OCI-LY3 (cell line): ENCODE measurements at regions not wholly inside any gene's neighbourhood (a gene's known extent, or its start where the extent isn't known, plus 50 kb on each side); places are given as distances from the start of the nearest gene placed in this dataset.

Source experiments
- H2AFZ ChIP-seq: fragments of 200-600, 300-600 bp; shearing (Covaris generic); 2 replicates; pipeline ENCODE4 v1.6.0; 2014; ENCODE audit warnings: antibody characterized with exemption, low read depth, low read length
- H3K27ac ChIP-seq: fragments of 200-600, 300-600 bp; sonication (generic); 2 replicates; pipeline ENCODE4 v1.5.1; 2014; ENCODE audit warnings: mild to moderate bottlenecking, low read length, moderate library complexity, mixed read lengths
- H3K27me3 ChIP-seq: fragments of 200-600, 300-600 bp; sonication (generic); 2 replicates; pipeline ENCODE4 v1.6.1; 2014; ENCODE audit warnings: low read depth, low read length, mixed read lengths
- H3K36me3 ChIP-seq: fragments of 200-600, 300-600 bp; sonication (generic); replicated peaks from 2 replicates; pipeline ENCODE3; 2014; ENCODE audit warnings: low read depth, low read length, mixed read lengths
- H3K4me1 ChIP-seq: fragments of 300-600, 200-600 bp; sonication (generic); 2 replicates; pipeline ENCODE4 v1.6.1; 2014; ENCODE audit warnings: low read length, mixed read lengths
- H3K4me2 ChIP-seq: fragments of 200-600, 300-600 bp; sonication (generic); 2 replicates; pipeline ENCODE4 v1.6.1; 2014; ENCODE audit warnings: low read length, mixed read lengths
- H3K4me3 ChIP-seq: fragments of 300-600, 200-600 bp; sonication (generic); 2 replicates; pipeline ENCODE4 v1.5.1; 2014; ENCODE audit warnings: antibody characterized with exemption, mild to moderate bottlenecking, low read length, moderate library complexity
- H3K79me2 ChIP-seq: fragments of 300-600, 200-600 bp; shearing (Covaris generic); 2 replicates; pipeline ENCODE4 v1.6.1; 2014; ENCODE audit warnings: mild to moderate bottlenecking, low read length, mixed read lengths
- H3K9ac ChIP-seq: fragments of 300-600, 200-600 bp; shearing (Covaris generic); 2 replicates; pipeline ENCODE4 v1.6.0; 2014; ENCODE audit warnings: mild to moderate bottlenecking, low read length, moderate library complexity
- H3K9me3 ChIP-seq: fragments of 200-600, 300-600 bp; shearing (Covaris generic); 2 replicates; pipeline ENCODE4 v1.6.1; 2014; ENCODE audit warnings: low read length, mixed read lengths; ENCODE audit not compliant: insufficient read depth
- H4K20me1 ChIP-seq: fragments of 200-600, 300-600 bp; sonication (generic); 2 replicates; pipeline ENCODE4 v1.6.1; 2016; ENCODE audit warnings: low read length, mixed read lengths; ENCODE audit not compliant: insufficient read depth
- CTCF ChIP-seq: fragments of 200-600, 300-600 bp; sonication (generic); IDR thresholded peaks from 2 replicates; pipeline ENCODE4 v1.5.1; 2014; ENCODE audit warnings: antibody characterized with exemption, low read length, low read depth
- EZH2phosphoT487 ChIP-seq: fragments of 200-600 bp; shearing (Covaris generic); IDR thresholded peaks from 2 replicates; pipeline ENCODE4 v1.6.1; 2018; ENCODE audit warnings: antibody characterized with exemption, mixed run types, low read depth

- Histone ChIP-seq H3K4me3 (no peak overlapping the region), H3K9me3 (no peaks in the 10 kb centered on the region), H3K36me3 (no peaks in the 10 kb centered on the region), H4K20me1 (no peaks in the 10 kb centered on the region), H3K27me3 (no peaks in the 10 kb centered on the region), H2AFZ (no peak overlapping the region), H3K79me2 (no peaks in the 10 kb centered on the region), H3K27ac (no peak overlapping the region), H3K9ac (no peak overlapping the region), H3K4me1 (no peaks in the 10 kb centered on the region), H3K4me2 (no peak overlapping the region)
- TF ChIP-seq EZH2phosphoT487, result no peak
- TF ChIP-seq CTCF, result no peak
Observed at GRCh38 chr5:163997965-163998364, 492.5 kb downstream of the MAT2B start.

- no peaks in the 10 kb centered on the region for H3K36me3 ChIP-seq
- H3K27me3 ChIP-seq, result no peaks in the 10 kb centered on the region
- H3K27ac ChIP-seq, result no peak overlapping the region
- no peak overlapping the region for H2AFZ ChIP-seq
- H3K4me1 ChIP-seq, result no peaks in the 10 kb centered on the region
- no peaks in the 10 kb centered on the region for H3K9me3 ChIP-seq
- no peak overlapping the region for H3K4me3 ChIP-seq
- no peak overlapping the region for H3K9ac ChIP-seq
- H3K79me2 ChIP-seq, result no peaks in the 10 kb centered on the region
- no peaks in the 10 kb centered on the region for H4K20me1 ChIP-seq
- H3K4me2 ChIP-seq, result no peak overlapping the region
- TF ChIP-seq CTCF (no peak), EZH2phosphoT487 (no peak)
Observed at GRCh38 chr5:164000241-164000640, 494.8 kb downstream of the MAT2B start.

- Histone ChIP-seq H3K4me2 (no peak overlapping the region), H3K9me3 (no peaks in the 10 kb centered on the region), H2AFZ (no peak overlapping the region), H3K4me3 (no peak overlapping the region), H3K36me3 (no peaks in the 10 kb centered on the region), H3K27ac (no peak overlapping the region), H3K27me3 (no peaks in the 10 kb centered on the region), H3K4me1 (no peaks in the 10 kb centered on the region), H4K20me1 (no peaks in the 10 kb centered on the region), H3K79me2 (no peaks in the 10 kb centered on the region), H3K9ac (no peak overlapping the region)
- TF ChIP-seq CTCF, result no peak
- TF ChIP-seq EZH2phosphoT487, result no peak
Observed at GRCh38 chr5:164000819-164001218, 495.4 kb downstream of the MAT2B start.

- no peaks in the 10 kb centered on the region for H3K27me3 ChIP-seq
- H3K79me2 ChIP-seq, result no peaks in the 10 kb centered on the region
- no peak overlapping the region for H3K4me2 ChIP-seq
- H3K4me3 ChIP-seq, result no peak overlapping the region
- no peak overlapping the region for H3K9ac ChIP-seq
- no peaks in the 10 kb centered on the region for H4K20me1 ChIP-seq
- no peaks in the 10 kb centered on the region for H3K9me3 ChIP-seq
- no peaks in the 10 kb centered on the region for H3K4me1 ChIP-seq
- H2AFZ ChIP-seq, result no peak overlapping the region
- no peak overlapping the region for H3K27ac ChIP-seq
- TF ChIP-seq CTCF, result no peak
- no peak for TF ChIP-seq EZH2phosphoT487
- H3K36me3 ChIP-seq, result no peaks in the 10 kb centered on the region
Observed at GRCh38 chr5:164002214-164002613, 496.8 kb downstream of the MAT2B start.
